ENCODE measurements at regions not wholly inside any gene's neighbourhood (a gene's known extent, or its start where the extent isn't known, plus 50 kb on each side); places are given as distances from the start of the nearest gene placed in this dataset.

DNA sequence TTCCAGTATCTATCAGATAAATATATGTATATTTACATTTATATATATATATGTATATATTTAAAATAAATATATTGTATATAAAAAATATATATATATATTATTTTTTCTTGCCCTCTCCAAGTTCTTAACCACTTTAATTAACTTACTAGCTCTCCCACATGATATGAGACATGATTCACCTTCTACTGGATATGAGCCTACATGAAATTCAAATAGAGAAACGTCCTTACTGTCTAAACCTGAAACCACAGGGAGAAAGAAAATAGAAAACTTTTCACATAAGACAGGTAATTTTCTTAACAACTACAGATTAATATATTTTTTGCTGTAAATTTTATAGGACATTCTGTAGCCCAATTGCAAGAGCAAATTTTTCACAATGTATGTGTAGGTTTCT is 391.6 kb downstream of the ETS1 start:
- TF ChIP-seq, protein P1, sequence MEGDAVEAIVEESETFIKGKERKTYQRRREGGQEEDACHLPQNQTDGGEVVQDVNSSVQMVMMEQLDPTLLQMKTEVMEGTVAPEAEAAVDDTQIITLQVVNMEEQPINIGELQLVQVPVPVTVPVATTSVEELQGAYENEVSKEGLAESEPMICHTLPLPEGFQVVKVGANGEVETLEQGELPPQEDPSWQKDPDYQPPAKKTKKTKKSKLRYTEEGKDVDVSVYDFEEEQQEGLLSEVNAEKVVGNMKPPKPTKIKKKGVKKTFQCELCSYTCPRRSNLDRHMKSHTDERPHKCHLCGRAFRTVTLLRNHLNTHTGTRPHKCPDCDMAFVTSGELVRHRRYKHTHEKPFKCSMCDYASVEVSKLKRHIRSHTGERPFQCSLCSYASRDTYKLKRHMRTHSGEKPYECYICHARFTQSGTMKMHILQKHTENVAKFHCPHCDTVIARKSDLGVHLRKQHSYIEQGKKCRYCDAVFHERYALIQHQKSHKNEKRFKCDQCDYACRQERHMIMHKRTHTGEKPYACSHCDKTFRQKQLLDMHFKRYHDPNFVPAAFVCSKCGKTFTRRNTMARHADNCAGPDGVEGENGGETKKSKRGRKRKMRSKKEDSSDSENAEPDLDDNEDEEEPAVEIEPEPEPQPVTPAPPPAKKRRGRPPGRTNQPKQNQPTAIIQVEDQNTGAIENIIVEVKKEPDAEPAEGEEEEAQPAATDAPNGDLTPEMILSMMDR (IDR thresholded peaks at IDR 0.05): no peak
- TF ChIP-seq POLR2AphosphoS5 (IDR thresholded peaks at IDR 0.05) (no peak), POLR2A (IDR thresholded peaks at IDR 0.05) (no peak)

Measured in prostate gland (tissue), 2 donors.